PC-3 (cell line): ENCODE measurements at regions not wholly inside any gene's neighbourhood (a gene's known extent, or its start where the extent isn't known, plus 50 kb on each side); places are given as distances from the start of the nearest gene placed in this dataset.

Experiments
- ATAC-seq: fragments of 200-7000 bp; cut with Tn5 transposase; 2 replicates; pipeline ENCODE4 v1.9.1; 2020; ENCODE audit warnings: mild to moderate bottlenecking, moderate library complexity
- BruUV-seq: library from RNA; stranded (reverse); fragments of 400-500 nt; replicated peaks from 2 replicates; lab custom pipeline; 2021; lab: Mats Ljungman, UMichigan
- CTCF ChIA-PET: fragments of 300-600 bp; sonication (Branson Sonifier 250); formaldehyde crosslinking; loops from one replicate; lab custom pipeline; 2022; ENCODE audit warnings: antibody characterized with exemption; lab: Charles Lee
- POLR2A ChIA-PET: fragments of 300-600 bp; sonication (Branson Sonifier 250); formaldehyde crosslinking; loops from one replicate; lab custom pipeline; 2022; ENCODE audit warnings: antibody characterized with exemption; ENCODE audit not compliant: unreplicated experiment; lab: Charles Lee
- DNase-seq: peaks from one replicate; pipeline ENCODE4 v3.0.0-alpha.2; 2015
- H2AFZ ChIP-seq: fragments of 300-600 bp; sonication (generic); 2 replicates; pipeline ENCODE4 v1.6.0; 2016; ENCODE audit warnings: antibody characterized with exemption, low read length
- H3F3A ChIP-seq: fragments of 300-600 bp; sonication (generic); one replicate; pipeline ENCODE4 v1.6.0; 2017; ENCODE audit warnings: antibody characterized with exemption, low read length, control low read depth, mild to moderate bottlenecking; ENCODE audit not compliant: unreplicated experiment
- H3K27ac ChIP-seq: fragments of 300-600 bp; sonication (generic); 2 replicates; pipeline ENCODE4 v1.5.1; 2016; ENCODE audit warnings: mild to moderate bottlenecking, low read length
- H3K27me3 ChIP-seq: fragments of 300-600 bp; sonication (generic); 2 replicates; pipeline ENCODE4 v1.6.1; 2016; ENCODE audit warnings: low read length, mixed read lengths
- H3K36me3 ChIP-seq: fragments of 300-600 bp; sonication (generic); 2 replicates; pipeline ENCODE4 v1.6.1; 2016; ENCODE audit warnings: low read depth, mixed run types, low read length, mixed read lengths
- H3K4me1 ChIP-seq: fragments of 300-600 bp; sonication (generic); 2 replicates; pipeline ENCODE4 v1.5.1; 2016; ENCODE audit warnings: low read length; ENCODE audit not compliant: insufficient read depth
- H3K4me2 ChIP-seq: fragments of 300-600 bp; sonication (generic); 2 replicates; pipeline ENCODE4 v1.6.0; 2016; ENCODE audit warnings: low read length
- H3K4me3 ChIP-seq: fragments of 300-600 bp; sonication (generic); 2 replicates; pipeline ENCODE4 v1.5.1; 2016; ENCODE audit warnings: mild to moderate bottlenecking, low read length, mixed read lengths
- H3K79me2 ChIP-seq: fragments of 300-600 bp; sonication (generic); 2 replicates; pipeline ENCODE4 v1.6.1; 2017; ENCODE audit warnings: low read length, mixed read lengths
- H3K9ac ChIP-seq: fragments of 300-600 bp; sonication (generic); 2 replicates; pipeline ENCODE4 v1.6.0; 2016; ENCODE audit warnings: mild to moderate bottlenecking, low read length
- H3K9me2 ChIP-seq: fragments of 300-600 bp; sonication (generic); replicated peaks from 2 replicates; pipeline ENCODE4 v1.6.1; 2016; ENCODE audit warnings: mixed run types, low read length, mixed read lengths
- H3K9me3 ChIP-seq: fragments of 300-600 bp; sonication (generic); 2 replicates; pipeline ENCODE4 v1.6.1; 2016; ENCODE audit warnings: low read length, mixed read lengths
- H4K20me1 ChIP-seq: fragments of 300-600 bp; sonication (generic); 2 replicates; pipeline ENCODE4 v1.6.1; 2016; ENCODE audit warnings: low read length, mixed read lengths
- EZH2 ChIP-seq: fragments of 300-600 bp; sonication (generic); IDR thresholded peaks from one replicate; pipeline ENCODE4 v1.6.1; 2017; ENCODE audit warnings: antibody characterized with exemption, mild to moderate bottlenecking, low read length; ENCODE audit not compliant: unreplicated experiment
- EZH2phosphoT487 ChIP-seq: fragments of 300-600 bp; sonication (generic); IDR thresholded peaks from 2 replicates; pipeline ENCODE4 v1.6.1; 2018; ENCODE audit warnings: mild to moderate bottlenecking, antibody characterized with exemption, low read length, borderline replicate concordance
- intact Hi-C: fragments of 100-400 bp; cut with micrococcal nuclease; formaldehyde crosslinking; loops from 2 replicates; pipeline ENCODE4 v1.9.0; 2023
- TF ChIP-seq, protein P1 (sequence below): fragments of 300-600 bp; sonication (generic); conservative IDR thresholded peaks from 2 replicates; pipeline ENCODE4 v1.5.1; 2017; ENCODE audit warnings: antibody characterized with exemption, low read depth, mild to moderate bottlenecking, low read length

DNA sequence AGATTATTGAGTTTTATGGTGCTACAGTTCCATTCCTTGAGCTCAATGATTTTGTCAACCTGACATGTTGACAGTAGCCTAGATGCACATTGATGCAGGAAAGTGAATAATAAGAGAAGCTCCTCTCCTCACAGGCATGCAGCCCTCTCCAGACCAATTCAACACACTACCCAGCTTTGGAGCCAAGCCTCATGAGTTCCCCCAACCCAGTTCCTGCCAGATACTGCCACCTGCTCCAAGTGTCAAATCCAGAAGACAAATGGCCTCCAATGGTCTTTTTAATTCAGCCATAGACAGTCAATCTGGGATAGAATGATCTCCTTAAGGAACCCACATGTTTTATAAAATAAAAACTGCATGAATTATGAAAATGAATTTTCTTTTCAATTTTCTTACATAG, 83.7 kb upstream of the ARHGEF3 start:
- DNase-seq = no peak
- Histone ChIP-seq H3K27me3 (no peaks in the 10 kb centered on the region), H3K27ac (no peak overlapping the region), H3F3A (no peaks in the 10 kb centered on the region), H3K36me3 (no peaks in the 10 kb centered on the region), H4K20me1 (no peaks in the 10 kb centered on the region), H3K9me3 (no peaks in the 10 kb centered on the region), H3K4me3 (no peak overlapping the region), H2AFZ (no peak overlapping the region), H3K79me2 (no peaks in the 10 kb centered on the region), H3K4me2 (no peak overlapping the region), H3K4me1 (peaks cover 17% of the 10 kb centered on the region; the same call in 1 of the 2 replicates), H3K9me2 (no peaks in the 10 kb centered on the region), H3K9ac (no peak overlapping the region)
- ChIA-PET POLR2A (interaction anchor here (0.5 kb wide), 1 partner anchor 45 kb away, joined by 4 read pairs; no protein-coding TSS in a partner anchor), CTCF (no interaction called here)
- no peak for ATAC-seq
- TF ChIP-seq, protein P1, sequence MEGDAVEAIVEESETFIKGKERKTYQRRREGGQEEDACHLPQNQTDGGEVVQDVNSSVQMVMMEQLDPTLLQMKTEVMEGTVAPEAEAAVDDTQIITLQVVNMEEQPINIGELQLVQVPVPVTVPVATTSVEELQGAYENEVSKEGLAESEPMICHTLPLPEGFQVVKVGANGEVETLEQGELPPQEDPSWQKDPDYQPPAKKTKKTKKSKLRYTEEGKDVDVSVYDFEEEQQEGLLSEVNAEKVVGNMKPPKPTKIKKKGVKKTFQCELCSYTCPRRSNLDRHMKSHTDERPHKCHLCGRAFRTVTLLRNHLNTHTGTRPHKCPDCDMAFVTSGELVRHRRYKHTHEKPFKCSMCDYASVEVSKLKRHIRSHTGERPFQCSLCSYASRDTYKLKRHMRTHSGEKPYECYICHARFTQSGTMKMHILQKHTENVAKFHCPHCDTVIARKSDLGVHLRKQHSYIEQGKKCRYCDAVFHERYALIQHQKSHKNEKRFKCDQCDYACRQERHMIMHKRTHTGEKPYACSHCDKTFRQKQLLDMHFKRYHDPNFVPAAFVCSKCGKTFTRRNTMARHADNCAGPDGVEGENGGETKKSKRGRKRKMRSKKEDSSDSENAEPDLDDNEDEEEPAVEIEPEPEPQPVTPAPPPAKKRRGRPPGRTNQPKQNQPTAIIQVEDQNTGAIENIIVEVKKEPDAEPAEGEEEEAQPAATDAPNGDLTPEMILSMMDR = no peak
- no peak for TF ChIP-seq EZH2phosphoT487
- TF ChIP-seq EZH2 = no peak
- intact Hi-C loops = no loop called here
- no TSS peak for BruUV-seq

DNA sequence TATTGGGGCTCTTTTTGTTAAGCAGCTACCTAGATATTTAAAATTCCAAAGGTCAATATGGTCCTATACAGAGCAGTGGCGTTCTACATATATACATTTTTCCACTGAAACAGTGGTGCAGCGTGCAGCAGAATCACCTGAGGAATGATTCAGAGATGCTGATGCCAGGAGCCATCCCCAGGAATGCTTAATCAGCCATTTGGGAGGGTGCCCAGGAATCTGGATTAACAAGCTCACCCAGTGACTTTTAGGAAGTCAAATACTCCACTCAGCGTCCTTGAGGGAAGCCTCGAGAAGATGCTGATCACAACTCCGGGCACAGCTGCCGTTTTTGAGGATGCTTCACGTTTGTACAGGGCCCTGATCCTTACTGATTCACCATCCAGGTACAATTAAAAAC, 82.6 kb upstream of the ARHGEF3 start:
- Histone ChIP-seq H3K4me2 (peak overlapping the region; percentile 20; the same call in 1 of the 2 replicates), H3K27me3 (no peaks in the 10 kb centered on the region), H3K9ac (no peak overlapping the region), H3K9me2 (no peaks in the 10 kb centered on the region), H3K9me3 (no peaks in the 10 kb centered on the region), H3K79me2 (no peaks in the 10 kb centered on the region), H4K20me1 (no peaks in the 10 kb centered on the region), H3K36me3 (no peaks in the 10 kb centered on the region), H3K27ac (no peak overlapping the region), H3F3A (no peaks in the 10 kb centered on the region), H2AFZ (no peak overlapping the region), H3K4me1 (peaks cover 27% of the 10 kb centered on the region), H3K4me3 (no peak overlapping the region)
- no TSS peak for BruUV-seq
- TF ChIP-seq EZH2 (no peak), EZH2phosphoT487 (no peak)
- TF ChIP-seq, protein P1 = no peak
- ChIA-PET CTCF (no interaction called here), POLR2A (no interaction called here)
- DNase-seq (peak; percentile 89), ATAC-seq (peak; percentile 75)
- intact Hi-C loops = no loop called here

DNA sequence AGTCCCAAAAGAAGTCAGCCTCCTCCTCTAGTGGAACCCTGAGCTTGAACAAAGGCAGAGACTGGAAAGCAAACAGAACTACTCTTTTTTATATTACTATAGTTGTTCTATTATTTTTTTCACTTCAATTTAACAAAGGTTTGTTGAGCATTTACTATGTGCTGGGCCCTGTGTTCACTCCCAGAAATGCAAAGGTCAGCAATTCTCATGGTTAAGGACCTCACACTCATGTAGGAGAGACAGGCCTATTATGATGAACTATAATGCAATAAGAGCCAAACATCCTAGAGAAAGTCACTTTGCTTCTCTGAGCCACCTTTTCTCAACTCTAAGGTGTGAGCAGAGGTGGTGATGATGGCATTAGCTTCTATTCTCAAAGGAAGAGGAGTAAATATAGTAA, 82.1 kb upstream of the ARHGEF3 start:
- TF ChIP-seq EZH2 = no peak
- TF ChIP-seq EZH2phosphoT487 = no peak
- TF ChIP-seq, protein P1 = no peak
- intact Hi-C loops = no loop called here
- Histone ChIP-seq H3K9ac (no peak overlapping the region), H3K4me1 (peaks cover 31% of the 10 kb centered on the region), H3K4me3 (no peak overlapping the region), H3K4me2 (peak overlapping the region; percentile 20; the same call in 1 of the 2 replicates), H3K9me2 (no peaks in the 10 kb centered on the region), H3K79me2 (no peaks in the 10 kb centered on the region), H3K27me3 (no peaks in the 10 kb centered on the region), H3K36me3 (no peaks in the 10 kb centered on the region), H4K20me1 (no peaks in the 10 kb centered on the region), H2AFZ (no peak overlapping the region), H3K27ac (no peak overlapping the region), H3F3A (no peaks in the 10 kb centered on the region), H3K9me3 (no peaks in the 10 kb centered on the region)
- ChIA-PET CTCF (no interaction called here), POLR2A (no interaction called here)
- no peak for ATAC-seq
- BruUV-seq = no TSS peak
- no peak for DNase-seq
